ENCODE measurements at regions not wholly inside any gene's neighbourhood (a gene's known extent, or its start where the extent isn't known, plus 50 kb on each side); places are given as distances from the start of the nearest gene placed in this dataset.
A peak's percentile ranks its signal among the peaks of the same experiment; 100 is the strongest.

DNA sequence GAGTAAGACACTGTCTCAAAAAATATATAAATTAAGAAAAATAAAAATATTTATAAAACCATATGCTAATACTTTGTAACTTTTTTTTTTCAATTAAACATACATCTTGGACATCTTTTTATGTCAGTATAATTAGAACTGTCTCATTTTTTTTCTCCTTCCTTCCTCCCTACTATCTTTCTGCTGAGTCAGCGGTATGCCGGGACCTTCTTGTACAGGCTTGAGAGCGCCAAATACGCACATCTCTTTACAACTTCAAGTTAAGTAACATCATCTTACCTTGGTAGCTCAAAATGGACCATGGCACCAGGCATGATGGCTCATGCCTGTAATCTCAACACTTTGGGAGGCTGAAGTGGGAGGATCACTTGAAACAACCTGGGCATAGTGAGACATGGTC is 153.4 kb downstream of the FAM161A start:
- TF ChIP-seq POLR2A (IDR thresholded peaks at IDR 0.05; ENCODE audit: low read depth, low read length): no peak
- no peak for TF ChIP-seq POLR2AphosphoS5 (IDR thresholded peaks at IDR 0.05; ENCODE audit: low read depth, low read length)
- no peak for TF ChIP-seq TAF1 (IDR thresholded peaks at IDR 0.05; ENCODE audit: borderline replicate concordance, low read depth, low read length)
- FAIRE-seq (no peak), DNase-seq (ENCODE audit: insufficient read length) (no peak)

- DNase-seq (ENCODE audit: insufficient read length) (peak; percentile 63), FAIRE-seq (peak; percentile 98)
- peak; percentile 96 for TF ChIP-seq POLR2A (IDR thresholded peaks at IDR 0.05; ENCODE audit: low read depth, low read length)
- peak; percentile 68; the same call in 1 of the 2 replicates for TF ChIP-seq TAF1 (IDR thresholded peaks at IDR 0.05; ENCODE audit: borderline replicate concordance, low read depth, low read length)
- peak; percentile 91 for TF ChIP-seq POLR2AphosphoS5 (IDR thresholded peaks at IDR 0.05; ENCODE audit: low read depth, low read length)
Observed at GRCh38 chr2:61694312-61695274, 156.4 kb upstream of the XPO1 start.

DNA sequence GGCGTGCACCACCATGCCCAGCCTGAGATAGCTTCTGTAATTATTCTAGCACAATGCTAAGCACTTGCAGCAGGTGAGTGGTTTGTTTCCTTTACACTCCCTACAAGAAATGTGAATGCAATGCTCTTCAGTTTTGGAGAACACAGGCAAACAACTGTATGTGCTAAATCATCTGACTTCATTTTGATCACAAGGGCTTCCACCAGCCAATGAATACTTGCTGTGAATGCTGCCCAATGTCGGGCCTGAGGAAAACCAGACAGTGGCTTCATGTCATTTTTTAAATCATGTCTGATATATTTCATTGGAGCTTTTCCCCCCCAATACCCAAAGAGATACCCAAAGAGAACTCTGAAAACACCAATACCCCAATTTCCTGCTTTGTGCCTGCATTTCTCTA is 155.6 kb upstream of the XPO1 start:
- FAIRE-seq (no peak), DNase-seq (ENCODE audit: insufficient read length) (no peak)
- TF ChIP-seq TAF1 (IDR thresholded peaks at IDR 0.05; ENCODE audit: borderline replicate concordance, low read depth, low read length) (no peak), POLR2AphosphoS5 (IDR thresholded peaks at IDR 0.05; ENCODE audit: low read depth, low read length) (no peak), POLR2A (IDR thresholded peaks at IDR 0.05; ENCODE audit: low read depth, low read length) (no peak)

GRCh38 chr2:61690078-61690596 is 152.0 kb upstream of the XPO1 start:
- TF ChIP-seq POLR2AphosphoS5 (IDR thresholded peaks at IDR 0.05; ENCODE audit: low read depth, low read length) (no peak), TAF1 (IDR thresholded peaks at IDR 0.05; ENCODE audit: borderline replicate concordance, low read depth, low read length) (no peak)
- FAIRE-seq (no peak), DNase-seq (ENCODE audit: insufficient read length) (no peak)

DNA sequence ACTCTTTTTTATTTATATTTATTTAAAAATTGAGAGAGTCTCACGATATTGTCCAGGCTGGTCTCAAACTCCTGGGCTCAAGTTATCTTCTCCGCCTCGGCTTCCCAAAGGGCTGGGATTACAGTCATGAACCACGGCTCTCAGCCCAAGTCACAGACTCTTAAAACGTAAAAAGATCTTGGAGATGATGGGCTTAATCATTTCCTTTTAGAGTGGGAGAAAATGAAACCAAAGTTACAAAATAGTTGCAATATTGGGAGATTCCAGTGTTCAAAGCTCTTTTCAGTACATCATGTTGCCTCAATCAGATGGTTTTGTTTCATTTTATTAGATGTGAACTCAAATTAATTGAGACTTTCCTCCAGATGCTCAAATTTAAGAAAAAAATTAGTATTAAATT is 151.4 kb upstream of the XPO1 start:
- TF ChIP-seq POLR2A (IDR thresholded peaks at IDR 0.05; ENCODE audit: low read depth, low read length) (no peak), POLR2AphosphoS5 (IDR thresholded peaks at IDR 0.05; ENCODE audit: low read depth, low read length) (no peak), TAF1 (IDR thresholded peaks at IDR 0.05; ENCODE audit: borderline replicate concordance, low read depth, low read length) (no peak)
- FAIRE-seq (no peak), DNase-seq (ENCODE audit: insufficient read length) (no peak)

- TF ChIP-seq POLR2AphosphoS5 (IDR thresholded peaks at IDR 0.05; ENCODE audit: low read depth, low read length): no peak
- no peak for TF ChIP-seq TAF1 (IDR thresholded peaks at IDR 0.05; ENCODE audit: borderline replicate concordance, low read depth, low read length)
- no peak for TF ChIP-seq POLR2A (IDR thresholded peaks at IDR 0.05; ENCODE audit: low read depth, low read length)
- no peak for FAIRE-seq
- no peak for DNase-seq (ENCODE audit: insufficient read length)
Observed at GRCh38 chr2:61688369-61689334, 150.5 kb upstream of the XPO1 start.

- DNase-seq (ENCODE audit: insufficient read length): no peak
- FAIRE-seq: no peak
- TF ChIP-seq TAF1 (IDR thresholded peaks at IDR 0.05; ENCODE audit: borderline replicate concordance, low read depth, low read length) (no peak), POLR2AphosphoS5 (IDR thresholded peaks at IDR 0.05; ENCODE audit: low read depth, low read length) (no peak), POLR2A (IDR thresholded peaks at IDR 0.05; ENCODE audit: low read depth, low read length) (no peak)
Observed at GRCh38 chr2:61679096-61679495, 140.9 kb upstream of the XPO1 start.

DNA sequence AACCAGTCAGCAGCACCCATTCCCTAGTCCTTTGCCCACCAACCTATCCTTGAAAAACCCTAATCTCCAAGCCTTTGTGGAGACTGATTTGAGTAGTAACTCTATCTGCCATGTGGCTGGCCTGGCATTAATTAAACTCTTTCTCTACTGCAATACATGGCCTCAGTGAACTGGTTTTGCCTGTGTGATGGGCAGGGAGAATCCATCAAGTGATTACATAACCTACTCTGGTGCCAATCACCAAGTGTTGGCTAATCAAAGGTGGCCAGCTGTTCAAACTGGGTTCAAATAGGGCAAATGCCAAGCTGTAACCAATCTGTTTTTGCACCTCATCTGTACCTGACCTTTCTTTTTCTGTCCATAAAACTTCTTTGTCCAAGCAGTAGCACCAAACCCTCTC is 139.8 kb upstream of the XPO1 start:
- FAIRE-seq (no peak), DNase-seq (ENCODE audit: insufficient read length) (no peak)
- TF ChIP-seq POLR2AphosphoS5 (IDR thresholded peaks at IDR 0.05; ENCODE audit: low read depth, low read length) (no peak), TAF1 (IDR thresholded peaks at IDR 0.05; ENCODE audit: borderline replicate concordance, low read depth, low read length) (no peak), POLR2A (IDR thresholded peaks at IDR 0.05; ENCODE audit: low read depth, low read length) (no peak)

GRCh38 chr2:61677306-61677705 is 139.2 kb upstream of the XPO1 start:
- TF ChIP-seq TAF1 (IDR thresholded peaks at IDR 0.05; ENCODE audit: borderline replicate concordance, low read depth, low read length) (no peak), POLR2AphosphoS5 (IDR thresholded peaks at IDR 0.05; ENCODE audit: low read depth, low read length) (no peak), POLR2A (IDR thresholded peaks at IDR 0.05; ENCODE audit: low read depth, low read length) (no peak)
- FAIRE-seq (no peak), DNase-seq (ENCODE audit: insufficient read length) (no peak)

GRCh38 chr2:61675204-61675603 is 137.0 kb upstream of the XPO1 start:
- FAIRE-seq (no peak), DNase-seq (ENCODE audit: insufficient read length) (no peak)
- TF ChIP-seq POLR2AphosphoS5 (IDR thresholded peaks at IDR 0.05; ENCODE audit: low read depth, low read length): no peak
- no peak for TF ChIP-seq TAF1 (IDR thresholded peaks at IDR 0.05; ENCODE audit: borderline replicate concordance, low read depth, low read length)
- no peak for TF ChIP-seq POLR2A (IDR thresholded peaks at IDR 0.05; ENCODE audit: low read depth, low read length)
